ENCODE measurements at regions not wholly inside any gene's neighbourhood (a gene's known extent, or its start where the extent isn't known, plus 50 kb on each side); places are given as distances from the start of the nearest gene placed in this dataset.

DNA sequence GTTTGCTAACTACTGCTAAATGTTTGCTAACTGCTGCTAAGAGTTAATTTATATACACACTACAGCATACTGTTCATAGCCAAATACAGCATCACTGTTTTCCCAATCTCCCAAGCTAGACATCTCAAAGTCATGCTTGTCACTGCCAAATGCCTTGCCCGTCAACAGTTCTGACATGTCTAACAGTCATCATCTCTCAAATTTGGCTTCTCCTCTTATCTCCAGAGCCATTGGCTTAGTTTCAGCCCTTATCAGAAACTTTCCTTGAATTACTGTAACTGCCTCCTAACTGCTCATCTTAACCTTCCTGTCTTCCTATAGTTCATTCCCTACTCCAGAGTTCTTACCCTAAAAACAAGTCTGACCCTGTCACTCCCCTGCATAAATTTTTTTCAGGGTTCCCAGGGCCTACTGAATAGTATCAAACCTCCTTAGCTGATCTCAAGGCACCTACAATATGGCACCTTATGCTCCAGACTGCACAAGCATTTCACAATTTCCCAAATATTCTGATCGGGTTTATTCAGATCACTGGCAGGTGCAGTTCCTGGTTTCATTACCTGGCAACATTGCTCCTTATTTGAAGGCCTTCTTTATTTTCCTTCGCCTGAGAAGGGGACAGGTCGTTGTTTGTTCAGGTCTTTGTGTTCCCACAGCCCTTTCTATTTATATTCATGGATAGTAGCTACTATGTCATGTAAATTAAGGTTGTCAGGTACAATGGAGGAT lies 55.9 kb upstream of the ANKRD55 start:
- TF ChIP-seq, protein P1, sequence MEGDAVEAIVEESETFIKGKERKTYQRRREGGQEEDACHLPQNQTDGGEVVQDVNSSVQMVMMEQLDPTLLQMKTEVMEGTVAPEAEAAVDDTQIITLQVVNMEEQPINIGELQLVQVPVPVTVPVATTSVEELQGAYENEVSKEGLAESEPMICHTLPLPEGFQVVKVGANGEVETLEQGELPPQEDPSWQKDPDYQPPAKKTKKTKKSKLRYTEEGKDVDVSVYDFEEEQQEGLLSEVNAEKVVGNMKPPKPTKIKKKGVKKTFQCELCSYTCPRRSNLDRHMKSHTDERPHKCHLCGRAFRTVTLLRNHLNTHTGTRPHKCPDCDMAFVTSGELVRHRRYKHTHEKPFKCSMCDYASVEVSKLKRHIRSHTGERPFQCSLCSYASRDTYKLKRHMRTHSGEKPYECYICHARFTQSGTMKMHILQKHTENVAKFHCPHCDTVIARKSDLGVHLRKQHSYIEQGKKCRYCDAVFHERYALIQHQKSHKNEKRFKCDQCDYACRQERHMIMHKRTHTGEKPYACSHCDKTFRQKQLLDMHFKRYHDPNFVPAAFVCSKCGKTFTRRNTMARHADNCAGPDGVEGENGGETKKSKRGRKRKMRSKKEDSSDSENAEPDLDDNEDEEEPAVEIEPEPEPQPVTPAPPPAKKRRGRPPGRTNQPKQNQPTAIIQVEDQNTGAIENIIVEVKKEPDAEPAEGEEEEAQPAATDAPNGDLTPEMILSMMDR (IDR thresholded peaks at IDR 0.05) = no peak
- no peak for TF ChIP-seq ZFX (IDR thresholded peaks at IDR 0.05; ENCODE audit: borderline replicate concordance)
